ENCODE measurements at regions not wholly inside any gene's neighbourhood (a gene's known extent, or its start where the extent isn't known, plus 50 kb on each side); places are given as distances from the start of the nearest gene placed in this dataset.

- no peak for TF ChIP-seq CTCF (IDR thresholded peaks at IDR 0.05; ENCODE audit: control extremely low read depth, extremely low read depth)
- Histone ChIP-seq H3K27me3 (ENCODE audit: control insufficient read depth in 3 of 3, insufficient read depth in 3 of 3, low read length in 2 of 3) (no peaks in the 10 kb centered on the region), H3K4me3 (no peak overlapping the region), H3K9me3 (ENCODE audit: control insufficient read depth in 4 of 4, insufficient read depth in 3 of 4, low read length in 3 of 4) (no peaks in the 10 kb centered on the region), H3K9ac (ENCODE audit: insufficient read depth in 1 of 2, low read length in 2 of 2) (no peak overlapping the region), H3K36me3 (ENCODE audit: control insufficient read depth in 4 of 4, insufficient read depth in 4 of 4, low read length in 4 of 4) (no peaks in the 10 kb centered on the region), H3K27ac (ENCODE audit: low read depth in 1 of 2, low read length in 1 of 2) (no peak overlapping the region), H3K4me1 (ENCODE audit: control insufficient read depth in 5 of 5, insufficient read depth in 5 of 5, low read length in 5 of 5) (peaks cover 0 to 1% (median 0%) of the 10 kb centered on the region in 5 donors)
- DNase-seq (no peak), ATAC-seq (ENCODE audit: insufficient read depth, low FRiP score) (no peak)
- WGBS, 2 donors, result 47 to 54% methylated on average over 1 of the region's 1 CpG
Measured at GRCh38 chr6:91480402-91480801, 893.5 kb upstream of the MAP3K7 start.

- Histone ChIP-seq H3K4me3 (no peak overlapping the region), H3K27ac (ENCODE audit: low read depth in 1 of 2, low read length in 1 of 2) (no peak overlapping the region), H3K36me3 (ENCODE audit: control insufficient read depth in 4 of 4, insufficient read depth in 4 of 4, low read length in 4 of 4) (no peaks in the 10 kb centered on the region), H3K4me1 (ENCODE audit: control insufficient read depth in 5 of 5, insufficient read depth in 5 of 5, low read length in 5 of 5) (peaks cover 0 to 1% (median 0%) of the 10 kb centered on the region in 5 donors), H3K27me3 (ENCODE audit: control insufficient read depth in 3 of 3, insufficient read depth in 3 of 3, low read length in 2 of 3) (no peaks in the 10 kb centered on the region), H3K9me3 (ENCODE audit: control insufficient read depth in 4 of 4, insufficient read depth in 3 of 4, low read length in 3 of 4) (no peaks in the 10 kb centered on the region), H3K9ac (ENCODE audit: insufficient read depth in 1 of 2, low read length in 2 of 2) (no peak overlapping the region)
- DNase-seq (no peak), ATAC-seq (ENCODE audit: insufficient read depth, low FRiP score) (no peak)
- WGBS, 2 donors, result 95% methylated on average over 6 of the region's 6 CpGs
- no peak for TF ChIP-seq CTCF (IDR thresholded peaks at IDR 0.05; ENCODE audit: control extremely low read depth, extremely low read depth)
Measured at GRCh38 chr6:91477688-91478087, 890.8 kb upstream of the MAP3K7 start.

- no peak for TF ChIP-seq CTCF (IDR thresholded peaks at IDR 0.05; ENCODE audit: control extremely low read depth, extremely low read depth)
- no peaks in the 10 kb centered on the region for H3K9me3 ChIP-seq (ENCODE audit: control insufficient read depth in 4 of 4, insufficient read depth in 3 of 4, low read length in 3 of 4)
- no peak overlapping the region for H3K27ac ChIP-seq (ENCODE audit: low read depth in 1 of 2, low read length in 1 of 2)
- peaks cover 0 to 1% (median 0%) of the 10 kb centered on the region in 5 donors for H3K4me1 ChIP-seq (ENCODE audit: control insufficient read depth in 5 of 5, insufficient read depth in 5 of 5, low read length in 5 of 5)
- H3K9ac ChIP-seq (ENCODE audit: insufficient read depth in 1 of 2, low read length in 2 of 2), result no peak overlapping the region
- H3K36me3 ChIP-seq (ENCODE audit: control insufficient read depth in 4 of 4, insufficient read depth in 4 of 4, low read length in 4 of 4), result no peaks in the 10 kb centered on the region
- no peaks in the 10 kb centered on the region for H3K27me3 ChIP-seq (ENCODE audit: control insufficient read depth in 3 of 3, insufficient read depth in 3 of 3, low read length in 2 of 3)
- ATAC-seq (ENCODE audit: insufficient read depth, low FRiP score) (peak; percentile 56), DNase-seq (peak in 2 of 3 donors; percentile 12 to 42)
- 10 to 23% methylated on average over 2 of the region's 2 CpGs for whole genome bisulfite sequencing, 2 donors
- H3K4me3 ChIP-seq, result no peak overlapping the region
Measured at GRCh38 chr6:91476000-91476399, 889.1 kb upstream of the MAP3K7 start.

- WGBS, 2 donors, result 91 to 92% methylated on average over 3 of the region's 3 CpGs
- no peak for DNase-seq
Measured at GRCh38 chr6:91465393-91465792, 878.5 kb upstream of the MAP3K7 start.

More at GRCh38 chr6:91465393-91465792, 878.5 kb upstream of the MAP3K7 start:
- H3K4me3 ChIP-seq, result no peak overlapping the region
- H3K4me1 ChIP-seq (ENCODE audit: control insufficient read depth in 5 of 5, insufficient read depth in 5 of 5, low read length in 5 of 5), result peaks cover 0 to 12% (median 0%) of the 10 kb centered on the region in 5 donors
- no peaks in the 10 kb centered on the region for H3K9me3 ChIP-seq (ENCODE audit: control insufficient read depth in 4 of 4, insufficient read depth in 3 of 4, low read length in 3 of 4)
- ATAC-seq (ENCODE audit: insufficient read depth, low FRiP score), result no peak
- no peak overlapping the region for H3K27ac ChIP-seq (ENCODE audit: low read depth in 1 of 2, low read length in 1 of 2)
- H3K27me3 ChIP-seq (ENCODE audit: control insufficient read depth in 3 of 3, insufficient read depth in 3 of 3, low read length in 2 of 3), result no peaks in the 10 kb centered on the region
- no peak for TF ChIP-seq CTCF (IDR thresholded peaks at IDR 0.05; ENCODE audit: control extremely low read depth, extremely low read depth)
- H3K36me3 ChIP-seq (ENCODE audit: control insufficient read depth in 4 of 4, insufficient read depth in 4 of 4, low read length in 4 of 4), result no peaks in the 10 kb centered on the region
- H3K9ac ChIP-seq (ENCODE audit: insufficient read depth in 1 of 2, low read length in 2 of 2), result no peak overlapping the region

Data from lung (tissue), 11 donors.